Mesenchymal stem cell (in vitro differentiated cells and primary cell): ENCODE measurements at regions not wholly inside any gene's neighbourhood (a gene's known extent, or its start where the extent isn't known, plus 50 kb on each side); places are given as distances from the start of the nearest gene placed in this dataset.
"Not testable (repeated sequence)": the region's sequence is repeated elsewhere in the genome, so short reads cannot be mapped to it uniquely, and the experiment has no call there.

Experiments
- DNase-seq: peaks from one replicate; pipeline ENCODE4 v3.0.0-alpha.2; 2013
- H2AFZ ChIP-seq: one replicate; pipeline ENCODE4 v1.6.1; 2013; ENCODE audit warnings: low read depth, mild to moderate bottlenecking, control low read depth, inconsistent platforms, low read length, moderate library complexity
- H2AK5ac ChIP-seq: 2 replicates; pipeline ENCODE4 v1.6.1; 2013; ENCODE audit warnings: low read length, moderate library complexity, mild to moderate bottlenecking, inconsistent platforms; ENCODE audit not compliant: severe bottlenecking
- H2BK120ac ChIP-seq: one replicate; pipeline ENCODE4 v1.6.1; 2013; ENCODE audit warnings: low read depth, mild to moderate bottlenecking, inconsistent platforms, low read length, moderate library complexity
- H2BK12ac ChIP-seq, 2 experiments: one replicate each; pipeline ENCODE4 v1.6.1; 2013; ENCODE audit warnings: inconsistent platforms in 2 of 2, low read length in 2 of 2, mild to moderate bottlenecking in 2 of 2, moderate library complexity in 2 of 2, control low read depth in 1 of 2
- H2BK15ac ChIP-seq: one replicate; pipeline ENCODE4 v1.6.1; 2013; ENCODE audit warnings: mild to moderate bottlenecking, low read depth, inconsistent platforms; ENCODE audit not compliant: poor library complexity, severe bottlenecking
- H2BK5ac ChIP-seq: 2 replicates; pipeline ENCODE4 v1.6.1; 2013; ENCODE audit warnings: low read depth, mild to moderate bottlenecking, low read length, control low read depth, inconsistent platforms; ENCODE audit not compliant: poor library complexity, severe bottlenecking
- H3K14ac ChIP-seq, 2 experiments: one replicate each; pipeline ENCODE4 v1.6.1; 2013; ENCODE audit warnings: inconsistent platforms in 2 of 2, low read length in 2 of 2, control low read depth in 1 of 2, mild to moderate bottlenecking in 1 of 2, moderate library complexity in 1 of 2
- H3K18ac ChIP-seq, 2 experiments: one replicate each; pipeline ENCODE4 v1.6.1; 2013; ENCODE audit warnings: inconsistent platforms in 2 of 2, low read length in 2 of 2, control low read depth in 1 of 2, low read depth in 1 of 2, mild to moderate bottlenecking in 1 of 2
- H3K23ac ChIP-seq, 2 experiments: one replicate each; pipeline ENCODE4 v1.6.1; 2013; ENCODE audit warnings: inconsistent platforms in 2 of 2, low read length in 2 of 2, mild to moderate bottlenecking in 2 of 2, moderate library complexity in 2 of 2, control low read depth in 1 of 2
- H3K27ac ChIP-seq: 2 replicates; pipeline ENCODE4 v1.5.1; 2013; ENCODE audit warnings: mild to moderate bottlenecking, moderate library complexity, low read length, control low read depth, inconsistent platforms; ENCODE audit not compliant: poor library complexity, severe bottlenecking
- H3K27me3 ChIP-seq, 2 experiments: 2 replicates each; pipeline versions ENCODE4 v1.6.1 to v1.7.0; 2013; ENCODE audit warnings: low read length in 2 of 2, mild to moderate bottlenecking in 2 of 2, moderate library complexity in 2 of 2, control low read depth in 1 of 2, inconsistent platforms in 1 of 2; ENCODE audit not compliant: control insufficient read depth in 1 of 2, insufficient read depth in 1 of 2
- H3K36me3 ChIP-seq, 2 experiments: 2 replicates each; pipeline versions ENCODE4 v1.6.1 to v1.7.0; 2013; ENCODE audit warnings: low read length in 2 of 2, control low read depth in 1 of 2, inconsistent platforms in 1 of 2, low read depth in 1 of 2, mild to moderate bottlenecking in 1 of 2; ENCODE audit not compliant: insufficient read depth in 2 of 2, control insufficient read depth in 1 of 2
- H3K4ac ChIP-seq, 2 experiments: one replicate each; pipeline ENCODE4 v1.6.1; 2013; ENCODE audit warnings: inconsistent platforms in 2 of 2, low read length in 2 of 2, mild to moderate bottlenecking in 2 of 2, moderate library complexity in 2 of 2, control low read depth in 1 of 2, low read depth in 1 of 2
- H3K4me1 ChIP-seq: 2 replicates; pipeline ENCODE4 v1.6.1; 2013; ENCODE audit warnings: low read depth, low read length, control low read depth; ENCODE audit not compliant: control insufficient read depth, insufficient read depth
- H3K4me2 ChIP-seq: 2 replicates; pipeline ENCODE4 v1.6.1; 2013; ENCODE audit warnings: low read length, mild to moderate bottlenecking, inconsistent platforms; ENCODE audit not compliant: poor library complexity, severe bottlenecking
- H3K4me3 ChIP-seq, 2 experiments: 2 replicates each; pipeline versions ENCODE4 v1.5.1 to v1.7.0; 2013; ENCODE audit warnings: low read length in 2 of 2, mild to moderate bottlenecking in 2 of 2, control low read depth in 1 of 2, low read depth in 1 of 2; ENCODE audit not compliant: insufficient read depth in 1 of 2
- H3K79me1 ChIP-seq: replicated peaks from 2 replicates; pipeline ENCODE4 v1.6.1; 2013; ENCODE audit warnings: mild to moderate bottlenecking, control low read depth, low read length, inconsistent platforms; ENCODE audit not compliant: poor library complexity, severe bottlenecking
- H3K9ac ChIP-seq: 2 replicates; pipeline ENCODE4 v1.7.0; 2013; ENCODE audit warnings: mild to moderate bottlenecking, low read length, moderate library complexity
- H3K9me3 ChIP-seq: 2 replicates; pipeline ENCODE4 v1.7.0; 2013; ENCODE audit warnings: mild to moderate bottlenecking, low read length; ENCODE audit not compliant: control insufficient read depth
- H4K8ac ChIP-seq: one replicate; pipeline ENCODE4 v1.6.1; 2013; ENCODE audit warnings: inconsistent platforms, mild to moderate bottlenecking, low read length, moderate library complexity
- H4K91ac ChIP-seq: one replicate; pipeline ENCODE4 v1.6.1; 2013; ENCODE audit warnings: mild to moderate bottlenecking, low read length, inconsistent platforms
- WGBS: methylation state at CpG from one replicate; pipeline ENCODE4 v1.1.7; 2013; ENCODE audit warnings: mixed read lengths; 5-methylcytosine and 5-hydroxymethylcytosine counted together

GRCh38 chr1:224821751-224822150, 107.7 kb upstream of the DNAH14 start:
- H3K23ac ChIP-seq, H2BK15ac ChIP-seq, H3K36me3 ChIP-seq, H3K4me2 ChIP-seq, H3K4ac ChIP-seq, H4K8ac ChIP-seq, H3K79me1 ChIP-seq, H3K9me3 ChIP-seq, H3K27ac ChIP-seq, H3K9ac ChIP-seq, H3K18ac ChIP-seq, H3K4me1 ChIP-seq, H2BK12ac ChIP-seq, H2AFZ ChIP-seq, DNase-seq, H2BK120ac ChIP-seq, H2BK5ac ChIP-seq, H4K91ac ChIP-seq, H3K4me3 ChIP-seq, H2AK5ac ChIP-seq, H3K14ac ChIP-seq: not testable (repeated sequence)
- peaks cover 10 to 25% of the 10 kb centered on the region in 2 experiments for H3K27me3 ChIP-seq
- 97% methylated on average over 8 of the region's 8 CpGs for WGBS

- no peak overlapping the region for H3K9ac ChIP-seq
- H3K23ac ChIP-seq, result no peak overlapping the region
- H3K27me3 ChIP-seq, result peaks cover 3 to 10% of the 10 kb centered on the region in 2 experiments
- H3K27ac ChIP-seq, result no peak overlapping the region
- no peak overlapping the region for H3K4me3 ChIP-seq
- H2BK15ac ChIP-seq, result no peak overlapping the region
- no peak overlapping the region for H2AK5ac ChIP-seq
- no peaks in the 10 kb centered on the region for H3K79me1 ChIP-seq
- no peak overlapping the region for H3K4me2 ChIP-seq
- no peak overlapping the region for H3K14ac ChIP-seq
- H3K18ac ChIP-seq, result no peak overlapping the region
- peaks cover 9% of the 10 kb centered on the region for H3K9me3 ChIP-seq
- DNase-seq, result no peak
- H3K4ac ChIP-seq, result no peak overlapping the region
- H4K8ac ChIP-seq, result no peak overlapping the region
- no CpG with 5 or more reads among the region's 1 CpG for WGBS
- no peaks in the 10 kb centered on the region for H3K36me3 ChIP-seq
- H2BK5ac ChIP-seq, result no peak overlapping the region
- H2AFZ ChIP-seq, result no peak overlapping the region
- H4K91ac ChIP-seq, result no peak overlapping the region
- H2BK12ac ChIP-seq, result no peak overlapping the region
- H2BK120ac ChIP-seq, result no peak overlapping the region
- H3K4me1 ChIP-seq, result no peaks in the 10 kb centered on the region
These were observed 103.9 kb upstream of the DNAH14 start for GRCh38 chr1:224825525-224826000.

DNA sequence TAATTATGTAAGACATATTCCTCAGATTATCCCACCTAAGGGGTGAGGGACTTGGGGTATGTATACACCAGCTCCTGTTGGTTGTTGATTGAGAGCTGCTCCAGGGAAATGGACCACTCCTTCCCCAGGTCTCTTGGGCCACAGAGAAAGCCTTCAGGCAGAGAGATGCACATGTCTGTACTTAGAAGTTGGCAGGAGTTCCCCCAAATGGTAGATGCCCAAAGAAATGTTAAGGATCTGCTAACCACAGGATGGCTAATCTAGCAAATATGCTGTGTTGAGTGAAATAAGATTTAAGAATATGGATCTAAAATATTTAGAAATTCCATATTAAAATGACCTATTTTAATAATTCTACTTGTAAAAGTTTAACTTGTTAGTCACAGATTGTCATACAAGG, 100.8 kb upstream of the DNAH14 start:
- Histone ChIP-seq H3K23ac (no peak overlapping the region), H2BK120ac (no peak overlapping the region), H2BK5ac (no peak overlapping the region), H3K27me3 (peaks cover 3 to 13% of the 10 kb centered on the region in 2 experiments), H3K36me3 (no peaks in the 10 kb centered on the region), H3K9ac (no peak overlapping the region), H3K4me2 (no peak overlapping the region), H3K18ac (no peak overlapping the region), H2AK5ac (no peak overlapping the region), H2BK12ac (no peak overlapping the region), H2BK15ac (no peak overlapping the region), H4K8ac (no peak overlapping the region), H3K9me3 (peaks cover 20% of the 10 kb centered on the region), H4K91ac (no peak overlapping the region), H3K14ac (no peak overlapping the region), H3K27ac (no peak overlapping the region), H3K4me3 (no peak overlapping the region), H2AFZ (no peak overlapping the region), H3K4me1 (no peaks in the 10 kb centered on the region), H3K79me1 (no peaks in the 10 kb centered on the region), H3K4ac (no peak overlapping the region)
- no peak for DNase-seq

DNA sequence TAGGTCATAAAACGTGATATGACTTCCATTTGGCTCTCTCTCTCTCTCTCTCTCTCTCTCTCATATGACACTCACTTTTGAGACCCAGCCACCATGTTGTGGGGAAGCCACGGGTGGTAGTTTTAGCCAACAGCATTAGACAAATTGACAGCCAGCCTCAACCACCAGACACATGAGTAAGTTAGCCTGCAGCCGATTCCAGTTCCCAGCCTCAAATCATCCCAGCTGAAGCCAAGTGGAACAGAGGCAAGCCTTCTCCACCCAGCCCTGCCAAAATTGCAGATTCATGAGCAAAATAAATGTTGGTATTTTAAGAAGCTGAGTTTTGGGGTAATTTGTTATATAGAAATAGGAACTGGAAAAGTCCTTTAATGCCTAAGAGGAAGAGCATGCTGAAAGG, 98.0 kb upstream of the DNAH14 start:
- H2BK12ac ChIP-seq, result no peak overlapping the region
- no peak for DNase-seq

More for the DNA sequence above, 98.0 kb upstream of the DNAH14 start:
- Histone ChIP-seq H3K14ac (no peak overlapping the region), H3K18ac (no peak overlapping the region), H3K4ac (no peak overlapping the region), H2BK120ac (no peak overlapping the region), H2BK5ac (no peak overlapping the region), H4K8ac (no peak overlapping the region), H3K36me3 (no peaks in the 10 kb centered on the region), H2BK15ac (no peak overlapping the region), H3K4me3 (no peak overlapping the region), H2AFZ (no peak overlapping the region), H3K4me1 (no peaks in the 10 kb centered on the region), H3K79me1 (no peaks in the 10 kb centered on the region), H3K4me2 (no peak overlapping the region), H2AK5ac (no peak overlapping the region), H3K27ac (no peak overlapping the region), H3K9ac (no peak overlapping the region), H3K27me3 (peaks cover 3 to 13% of the 10 kb centered on the region in 2 experiments), H4K91ac (no peak overlapping the region), H3K9me3 (peaks cover 19% of the 10 kb centered on the region), H3K23ac (no peak overlapping the region)
- 45% methylated on average over 2 of the region's 3 CpGs for WGBS
